Pancreas (tissue), 10 donors: ENCODE measurements at regions not wholly inside any gene's neighbourhood (a gene's known extent, or its start where the extent isn't known, plus 50 kb on each side); places are given as distances from the start of the nearest gene placed in this dataset.

Experiments
- ATAC-seq, 4 donors: fragments of 200-7000 bp; cut with Tn5 transposase; one replicate each; pipeline versions ENCODE4 v1.8.0 to v1.9.1; 2020; ENCODE audit warnings: mild to moderate bottlenecking in 4 of 4, moderate library complexity in 4 of 4
- DNase-seq, 6 donors: peaks; one replicate each; pipeline ENCODE4 v3.0.0-alpha.2; 2020
- FAIRE-seq: peaks from 2 replicates; lab custom pipeline; 2012; peaks lifted over from hg19 to GRCh38; lab: Jason Lieb, UNC
- H3K27ac ChIP-seq, 4 donors: fragments of 200-600 bp; sonication (generic); 1 replicate in 3 of 4; 2 replicates in 1 of 4; pipeline versions ENCODE4 v1.5.0 to v1.8.0; 2020
- H3K27me3 ChIP-seq, 4 donors: fragments of 200-600 bp; one replicate each; pipeline ENCODE4 v1.8.0; 2021
- H3K36me3 ChIP-seq, 3 donors: fragments of 200-600 bp; sonication (generic) in 1 of 3; one replicate each; pipeline versions ENCODE4 v1.5.0 to v1.8.0; 2020 to 2021
- H3K4me1 ChIP-seq, 3 donors: fragments of 200-600 bp; one replicate each; pipeline ENCODE4 v1.8.0; 2021
- H3K4me3 ChIP-seq, 4 donors: fragments of 200-600 bp; sonication (generic) in 2 of 4; one replicate each; pipeline versions ENCODE4 v1.5.0 to v1.8.0; 2020 to 2021
- H3K9me3 ChIP-seq, 4 donors: fragments of 200-600 bp; one replicate each; pipeline ENCODE4 v1.8.0; 2021
- CTCF ChIP-seq, 4 donors: fragments of 200-600 bp; sonication (generic) in 3 of 4; IDR thresholded peaks; one replicate each; pipeline versions ENCODE4 v1.5.0 to v1.8.0; 2021; ENCODE audit warnings: antibody characterized with exemption in 4 of 4
- WGBS, 2 donors: extraction: QIAGEN DNeasy Blood & Tissue Kit; methylation state at CpG; one replicate each; pipeline ENCODE4 v1.1.7; 2013; 5-methylcytosine and 5-hydroxymethylcytosine counted together
- intact Hi-C, 3 donors: fragments of 100-400 bp; cut with DNase I; formaldehyde crosslinking; loops; one replicate each; pipeline versions ENCODE4 v1.11.1 to v1.14.2; 2022
- donor health status: healthy with polysubstance abuse.
- donor health status: DM: no; HTN: no; CAD: no; lungs with moderate emphysema.
- donor health status: DM: no; HTN: no; CAD: no.
- donor health status: control.
- donor health status: control.
- donor health status: Bipolar disorder and iron deficiency.
- donor health status: DM: yes; HTN: yes; CAD: no.
- donor health status: DM: no; HTN: no; CAD: no.
- donor health status: DM: no; HTN: no; CAD: no.
- donor health status: DM: yes; HTN: yes; CAD: no.

GRCh38 chr3:104385421-104385820 is 981.3 kb upstream of the ALCAM start:
- DNase-seq (no peak), ATAC-seq (no peak), FAIRE-seq (no peak)
- H3K9me3 ChIP-seq = no peaks in the 10 kb centered on the region
- intact Hi-C loops = no loop called here
- no peaks in the 10 kb centered on the region for H3K27me3 ChIP-seq
- no peak overlapping the region for H3K4me3 ChIP-seq
- H3K4me1 ChIP-seq = no peaks in the 10 kb centered on the region
- no peak overlapping the region for H3K27ac ChIP-seq
- 49 to 74% methylated on average over 3 of the region's 3 CpGs for WGBS, 2 donors
- H3K36me3 ChIP-seq = no peaks in the 10 kb centered on the region
- TF ChIP-seq CTCF (IDR thresholded peaks at IDR 0.05) = no peak

- Histone ChIP-seq H3K36me3 (no peaks in the 10 kb centered on the region), H3K27ac (no peak overlapping the region), H3K4me1 (no peaks in the 10 kb centered on the region), H3K27me3 (no peaks in the 10 kb centered on the region), H3K4me3 (no peak overlapping the region), H3K9me3 (no peaks in the 10 kb centered on the region)
- FAIRE-seq (no peak), ATAC-seq (no peak), DNase-seq (no peak)
- TF ChIP-seq CTCF (IDR thresholded peaks at IDR 0.05) = no peak
- intact Hi-C loops = no loop called here
Measured at GRCh38 chr3:104388619-104389018, 978.1 kb upstream of the ALCAM start.

- DNase-seq (no peak), ATAC-seq (no peak), FAIRE-seq (no peak)
- Histone ChIP-seq H3K27me3 (no peaks in the 10 kb centered on the region), H3K36me3 (no peaks in the 10 kb centered on the region), H3K4me1 (no peaks in the 10 kb centered on the region), H3K9me3 (no peaks in the 10 kb centered on the region), H3K4me3 (no peak overlapping the region), H3K27ac (no peak overlapping the region)
- WGBS, 2 donors = 26 to 27% methylated on average over 2 of the region's 2 CpGs
- no peak for TF ChIP-seq CTCF (IDR thresholded peaks at IDR 0.05)
- intact Hi-C loops = no loop called here
Measured at GRCh38 chr3:104392327-104392726, 974.4 kb upstream of the ALCAM start.

- Histone ChIP-seq H3K27ac (no peak overlapping the region), H3K36me3 (no peaks in the 10 kb centered on the region), H3K9me3 (no peaks in the 10 kb centered on the region), H3K4me3 (no peak overlapping the region), H3K4me1 (no peaks in the 10 kb centered on the region), H3K27me3 (no peaks in the 10 kb centered on the region)
- DNase-seq (no peak), FAIRE-seq (no peak), ATAC-seq (no peak)
- TF ChIP-seq CTCF (IDR thresholded peaks at IDR 0.05) = no peak
- intact Hi-C loops = no loop called here
- 84 to 97% methylated on average over 2 of the region's 2 CpGs for WGBS, 2 donors
Measured at GRCh38 chr3:104396974-104397669, 969.6 kb upstream of the ALCAM start.

- intact Hi-C loops = no loop called here
- no peak overlapping the region for H3K4me3 ChIP-seq
- ATAC-seq = no peak
Measured at GRCh38 chr3:104397713-104398112, 969.0 kb upstream of the ALCAM start.

More at GRCh38 chr3:104397713-104398112, 969.0 kb upstream of the ALCAM start:
- DNase-seq (no peak), FAIRE-seq (no peak)
- no peaks in the 10 kb centered on the region for H3K36me3 ChIP-seq
- no peaks in the 10 kb centered on the region for H3K4me1 ChIP-seq
- no peaks in the 10 kb centered on the region for H3K27me3 ChIP-seq
- WGBS, 2 donors = 67 to 76% methylated on average over 1 of the region's 1 CpG
- H3K9me3 ChIP-seq = no peaks in the 10 kb centered on the region
- TF ChIP-seq CTCF (IDR thresholded peaks at IDR 0.05) = no peak
- H3K27ac ChIP-seq = no peak overlapping the region
